Activated CD8-positive, alpha-beta memory T cell treated with anti-CD3 and anti-CD28 coated beads for 1 hour (primary cell): ENCODE measurements at regions not wholly inside any gene's neighbourhood (a gene's known extent, or its start where the extent isn't known, plus 50 kb on each side); places are given as distances from the start of the nearest gene placed in this dataset.

Experiments
- DNase-seq, 2 donors: peaks; one replicate each; pipeline ENCODE4 v3.0.0-alpha.2; 2020; ENCODE audit warnings: low read depth in 1 of 2; ENCODE audit errors: extremely low read depth in 1 of 2

DNA sequence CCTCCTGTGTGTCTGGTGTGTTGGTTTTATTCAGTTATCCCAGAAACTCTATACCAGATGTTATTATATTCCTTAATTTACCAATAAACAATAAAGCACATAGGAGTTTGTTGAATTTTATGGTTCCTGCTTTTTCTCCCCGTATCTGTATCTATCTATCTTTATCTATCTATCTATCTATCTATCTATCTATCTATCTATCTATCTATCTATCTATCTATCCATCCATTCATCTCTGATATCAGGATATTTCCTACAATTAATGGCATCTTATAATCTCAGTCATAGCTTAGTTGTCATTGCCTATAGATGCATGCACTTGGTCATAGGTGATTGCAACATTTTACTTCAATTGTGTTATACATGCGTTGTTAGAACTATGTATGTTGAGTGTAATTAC lies 500.2 kb upstream of the ZEB2 start:
- no peak for DNase-seq

- DNase-seq = no peak
Observed at GRCh38 chr2:145018502-145018901, 498.6 kb upstream of the ZEB2 start.

DNA sequence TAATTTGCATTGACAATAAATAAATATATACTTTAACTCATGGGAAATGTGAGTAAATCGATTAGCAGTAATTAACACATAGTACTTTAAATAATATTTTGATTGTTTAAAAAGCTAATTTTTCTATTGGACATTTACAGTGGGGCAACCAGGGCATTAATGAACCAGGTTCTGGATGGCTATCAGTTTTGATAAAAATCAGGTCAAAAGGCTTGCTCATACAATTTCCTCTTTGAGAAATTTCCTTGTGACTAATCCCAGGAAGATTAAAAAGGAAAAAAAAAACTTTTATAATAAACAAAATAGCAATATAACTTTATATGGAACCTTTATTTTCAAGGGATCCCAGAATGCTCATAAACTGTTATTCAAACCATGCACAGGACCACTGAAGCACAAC lies 497.2 kb upstream of the ZEB2 start:
- no peak for DNase-seq

DNA sequence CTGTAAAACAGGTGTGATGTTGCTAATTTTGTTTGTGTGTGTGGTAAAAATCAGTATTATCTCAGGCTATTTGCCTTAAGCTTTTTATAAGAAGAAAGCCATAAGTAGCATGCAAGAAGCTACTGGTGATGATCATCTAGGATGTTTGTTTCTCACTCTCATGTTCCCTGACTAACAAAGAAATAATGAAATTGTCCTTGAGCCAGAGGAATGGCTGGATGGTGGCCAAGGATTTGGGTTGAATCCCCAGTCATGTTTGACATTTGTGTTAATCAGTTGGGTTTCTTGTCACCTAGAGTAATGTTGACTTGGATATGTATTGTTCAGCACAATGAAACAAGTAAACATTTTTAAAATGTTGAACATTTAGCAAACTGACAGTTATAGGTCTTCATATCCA lies 496.8 kb upstream of the ZEB2 start:
- DNase-seq = no peak

GRCh38 chr2:145015561-145015960 lies 495.6 kb upstream of the ZEB2 start:
- no peak for DNase-seq

DNA sequence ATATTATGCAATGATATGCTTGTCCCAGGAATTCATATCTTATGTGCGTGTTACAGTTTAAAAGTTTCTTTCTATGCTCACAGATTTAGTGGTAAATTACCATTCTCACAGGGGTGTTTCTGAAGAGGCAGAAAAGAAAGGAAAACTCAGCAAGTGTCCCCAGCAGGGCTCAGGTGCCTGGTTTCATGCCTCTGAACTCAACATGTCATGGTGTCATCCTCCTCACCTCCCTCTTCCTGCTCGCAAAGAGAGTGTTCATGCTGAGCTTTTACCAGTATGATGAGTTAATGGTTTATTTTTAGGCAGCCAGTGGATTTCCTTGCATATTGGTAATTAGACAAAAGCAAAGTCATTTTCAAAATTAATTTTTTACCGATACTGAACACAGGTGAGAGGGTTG lies 492.9 kb upstream of the ZEB2 start:
- DNase-seq = no peak

- no peak for DNase-seq
Observed at GRCh38 chr2:145012214-145012670, 492.3 kb upstream of the ZEB2 start.

DNA sequence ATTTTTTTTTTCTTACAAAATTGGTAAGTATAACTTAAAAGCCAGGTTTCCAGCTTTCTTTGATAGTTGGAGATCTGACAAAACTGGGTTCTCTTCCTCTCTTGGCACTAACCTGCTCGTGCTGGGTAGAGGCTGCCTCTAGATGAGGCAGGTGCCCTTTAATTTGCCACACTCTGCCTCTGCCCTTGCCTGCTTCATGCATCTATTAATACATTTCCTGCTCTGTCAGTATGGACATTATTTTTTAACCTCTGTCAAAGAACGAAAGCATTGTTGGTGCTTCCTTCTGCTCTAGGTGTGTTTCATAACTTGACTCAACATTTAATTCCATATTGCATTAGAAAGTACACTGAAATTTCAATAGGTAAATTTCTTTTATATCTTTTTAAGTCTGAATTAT lies 490.7 kb upstream of the ZEB2 start:
- DNase-seq = no peak

DNA sequence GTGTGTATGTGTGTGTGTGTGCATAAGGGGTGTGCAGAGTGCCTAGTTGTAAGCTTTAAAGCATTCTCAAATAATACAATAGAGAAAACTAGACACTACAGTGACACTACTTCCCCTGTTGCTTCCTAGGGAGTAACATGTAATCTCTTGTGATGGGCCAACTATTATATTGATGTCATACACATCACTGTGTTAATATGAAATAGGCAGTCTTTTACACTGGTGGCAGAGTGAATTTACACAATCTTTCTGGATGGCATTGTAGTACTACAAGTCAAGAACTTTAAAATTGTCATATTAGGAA lies 488.0 kb upstream of the ZEB2 start:
- no peak for DNase-seq

- DNase-seq = no peak
Observed at GRCh38 chr2:145007093-145007959, 487.4 kb upstream of the ZEB2 start.

GRCh38 chr2:145002624-145003023 lies 482.7 kb upstream of the ZEB2 start:
- DNase-seq = no peak

GRCh38 chr2:145000376-145000775 lies 480.5 kb upstream of the ZEB2 start:
- DNase-seq = no peak

DNA sequence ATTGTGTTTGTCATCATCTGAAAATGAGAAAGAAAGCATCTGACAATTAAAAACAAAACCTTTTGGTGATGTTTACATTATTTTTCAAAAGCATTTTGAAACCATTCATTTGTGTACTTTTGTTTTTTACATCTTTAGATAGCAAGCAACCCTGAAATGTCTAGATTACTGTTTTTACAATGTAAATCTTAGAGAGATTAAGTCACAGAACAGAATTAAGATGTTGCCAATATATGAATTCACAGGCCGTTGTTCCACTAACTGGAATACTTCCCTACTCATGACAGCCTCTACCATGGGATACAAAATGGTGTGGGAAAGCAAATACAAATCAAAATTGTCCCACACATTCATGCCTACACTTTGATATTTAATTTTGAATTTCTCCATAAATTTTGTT lies 480.0 kb upstream of the ZEB2 start:
- DNase-seq = no peak

GRCh38 chr2:144999071-144999875 lies 479.4 kb upstream of the ZEB2 start:
- DNase-seq = no peak

DNA sequence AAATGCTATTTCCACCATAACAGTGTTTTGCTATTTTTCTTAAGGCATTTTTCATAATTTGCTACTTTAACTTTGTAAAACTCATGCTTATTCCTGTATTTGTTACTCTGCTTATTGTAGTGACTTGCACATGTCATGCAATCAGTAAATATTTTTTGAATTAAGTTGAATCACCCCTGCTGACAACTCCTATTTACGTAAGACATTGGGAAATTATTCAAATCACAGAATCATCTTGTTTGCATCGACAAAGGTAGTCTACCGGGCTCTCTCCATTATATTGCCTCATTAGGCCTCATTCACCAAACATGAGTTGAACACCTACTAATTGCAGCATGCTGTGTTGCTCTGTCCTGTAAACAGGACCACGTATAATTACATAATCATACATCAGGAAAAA lies 478.5 kb upstream of the ZEB2 start:
- DNase-seq = no peak

GRCh38 chr2:144996225-144996795 lies 476.4 kb upstream of the ZEB2 start:
- no peak for DNase-seq

- DNase-seq = no peak
Observed at GRCh38 chr2:144995482-144995881, 475.6 kb upstream of the ZEB2 start.

DNA sequence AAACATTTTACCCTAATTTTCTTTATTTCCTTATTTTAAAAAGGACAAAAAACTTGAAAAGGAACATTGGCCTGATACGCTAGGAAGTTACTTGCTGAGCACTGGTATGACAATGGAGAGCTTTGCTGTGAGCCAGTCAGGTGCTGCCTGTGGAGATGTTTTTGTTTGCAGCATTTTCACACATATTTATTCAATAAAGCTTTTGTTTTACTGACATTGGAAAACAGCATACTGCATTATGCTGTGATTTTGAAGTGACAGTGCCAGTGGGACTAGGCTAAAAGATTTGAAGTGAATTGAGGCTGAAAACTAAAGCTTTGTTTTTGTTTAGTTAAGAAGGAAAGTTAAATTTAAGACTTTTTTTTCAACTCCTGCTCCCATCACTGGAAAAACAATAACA lies 470.7 kb upstream of the ZEB2 start:
- DNase-seq = no peak

GRCh38 chr2:144989579-144990270 lies 469.8 kb upstream of the ZEB2 start:
- no peak for DNase-seq

DNA sequence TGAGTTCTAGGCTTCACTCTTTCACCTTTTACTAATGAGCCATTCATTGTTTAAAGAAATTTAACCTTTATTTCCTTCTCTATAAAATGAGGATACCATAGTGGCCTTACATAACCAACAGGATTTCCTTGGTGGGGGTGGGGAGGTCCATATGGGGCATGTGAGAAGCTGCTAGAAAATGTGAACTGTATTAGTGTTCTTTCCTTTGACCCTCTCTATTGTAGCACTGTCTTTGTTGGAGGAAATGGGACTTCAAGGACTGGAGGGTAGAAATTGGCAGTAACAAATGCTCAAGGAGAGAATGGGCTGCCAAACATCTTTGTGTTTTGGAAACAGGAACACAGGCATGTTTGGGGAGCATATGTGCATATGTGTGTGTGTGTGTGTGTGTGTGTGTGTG lies 468.7 kb upstream of the ZEB2 start:
- DNase-seq = no peak

DNA sequence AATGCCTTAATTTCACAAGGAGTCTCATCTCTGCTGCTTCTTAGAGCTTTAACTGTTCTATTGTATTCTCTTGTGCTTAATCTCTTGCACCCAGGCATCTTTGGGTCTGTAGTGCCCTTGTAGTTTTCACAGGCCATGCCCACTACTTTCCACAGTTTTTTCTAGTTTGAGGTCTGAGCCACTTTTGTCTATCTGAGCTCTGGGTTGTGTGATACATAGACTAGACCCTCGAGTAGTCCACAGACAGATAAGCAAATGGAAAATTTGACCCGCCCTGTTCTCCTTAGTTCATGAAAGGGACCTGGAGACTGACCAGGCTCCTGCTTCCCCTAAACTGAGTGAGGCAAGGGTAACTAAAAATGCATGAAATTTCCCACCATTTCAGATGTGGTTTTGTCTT lies 466.8 kb upstream of the ZEB2 start:
- DNase-seq = no peak
